Umbilical cord (tissue), 1 donor: ENCODE measurements at regions not wholly inside any gene's neighbourhood (a gene's known extent, or its start where the extent isn't known, plus 50 kb on each side); places are given as distances from the start of the nearest gene placed in this dataset.
A peak's percentile ranks its signal among the peaks of the same experiment; 100 is the strongest.

Experiments
- DNase-seq: peaks from one replicate; pipeline ENCODE4 v3.0.0-alpha.2; 2015; ENCODE audit warnings: low spot score

GRCh38 chr3:25349828-25350724 is 78.0 kb upstream of the RARB start:
- no peak for DNase-seq

GRCh38 chr3:25350725-25351114 is 77.3 kb upstream of the RARB start:
- no peak for DNase-seq

- DNase-seq = peak; percentile 67
Observed at GRCh38 chr3:25354071-25354470, 74.0 kb upstream of the RARB start.

- peak; percentile 73 for DNase-seq
Observed at GRCh38 chr3:25355034-25355885, 72.8 kb upstream of the RARB start.

- DNase-seq = peak; percentile 66
Observed at GRCh38 chr3:25355998-25356397, 72.1 kb upstream of the RARB start.

DNA sequence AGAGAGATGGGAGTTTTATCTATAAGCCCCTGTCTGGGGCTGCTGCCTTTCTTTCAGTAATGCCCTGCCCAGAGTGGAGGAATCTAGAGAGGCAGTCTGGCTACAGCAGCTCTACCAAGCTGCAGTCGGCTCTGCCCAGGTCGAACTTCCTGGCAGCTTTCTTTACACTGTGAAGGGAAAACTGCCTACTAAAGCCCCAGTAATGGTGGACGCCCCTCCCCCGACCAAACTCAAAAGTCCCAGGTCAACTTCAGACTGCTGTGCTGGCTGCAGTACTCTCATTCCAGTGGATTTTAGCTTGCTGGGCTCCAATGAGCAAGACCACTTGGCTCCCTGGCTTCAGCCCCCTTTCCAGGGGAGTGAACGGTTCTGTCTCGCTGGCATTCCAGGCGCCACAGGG is 65.9 kb upstream of the RARB start:
- DNase-seq = no peak

- DNase-seq = no peak
Observed at GRCh38 chr3:25365636-25366035, 62.4 kb upstream of the RARB start.

DNA sequence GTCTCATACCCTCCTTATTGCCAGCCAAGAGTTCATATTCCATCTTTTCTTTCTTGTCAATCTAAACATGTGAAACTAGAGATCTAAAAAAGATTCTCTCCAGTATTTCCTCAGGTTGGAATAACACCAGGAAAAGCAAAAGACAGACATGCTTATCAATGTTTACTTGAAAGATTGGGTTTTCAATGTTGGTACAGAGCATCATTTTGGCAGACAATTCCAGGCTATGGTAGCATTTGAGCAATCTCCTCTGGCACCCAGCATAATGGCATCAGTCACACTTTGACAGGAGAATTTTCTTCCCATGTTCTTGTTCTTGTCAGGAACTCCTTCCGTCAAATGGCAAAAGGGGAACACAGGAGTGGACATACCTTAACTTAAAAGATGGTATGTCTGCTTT is 61.0 kb upstream of the RARB start:
- DNase-seq = no peak

DNA sequence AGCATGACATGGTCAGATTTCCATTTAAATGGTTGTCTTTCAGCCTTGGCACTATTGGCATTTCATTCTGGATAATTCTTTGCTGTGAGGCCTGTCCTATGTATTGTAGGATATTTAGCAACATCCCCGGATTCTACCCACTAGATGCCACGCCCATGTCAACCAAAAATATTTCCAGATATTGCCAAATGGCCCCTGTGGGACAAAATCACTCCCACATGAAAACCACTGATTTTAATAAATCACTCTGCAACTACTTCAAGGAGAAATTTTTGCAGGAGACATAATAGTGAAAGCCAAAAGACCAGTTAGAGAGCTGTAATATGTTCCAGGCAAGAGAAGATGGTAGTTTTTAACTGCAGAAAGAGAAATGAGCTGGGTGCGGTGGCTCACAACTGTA is 55.9 kb upstream of the RARB start:
- no peak for DNase-seq

GRCh38 chr3:25376340-25376739 is 51.7 kb upstream of the RARB start:
- no peak for DNase-seq

- peak; percentile 44 for DNase-seq
Observed at GRCh38 chr3:25377042-25377441, 51.0 kb upstream of the RARB start.
